SH-SY5Y (cell line): ENCODE measurements at regions not wholly inside any gene's neighbourhood (a gene's known extent, or its start where the extent isn't known, plus 50 kb on each side); places are given as distances from the start of the nearest gene placed in this dataset.

ENCODE experiments used
- GATA2 ChIP-seq: IDR thresholded peaks from 2 replicates; pipeline ENCODE4 v1.6.1; 2011; ENCODE audit warnings: mild to moderate bottlenecking, low read depth, low read length
- GATA3 ChIP-seq: IDR thresholded peaks from 2 replicates; pipeline ENCODE4 v1.6.1; 2011; ENCODE audit warnings: low read depth, mild to moderate bottlenecking, low read length, moderate library complexity

GRCh38 chr20:5400164-5400762 lies 83.5 kb upstream of the PROKR2 start:
- TF ChIP-seq GATA3 = no peak
- TF ChIP-seq GATA2 = no peak
